ENCODE measurements at regions not wholly inside any gene's neighbourhood (a gene's known extent, or its start where the extent isn't known, plus 50 kb on each side); places are given as distances from the start of the nearest gene placed in this dataset.
"Not testable (repeated sequence)": the region's sequence is repeated elsewhere in the genome, so short reads cannot be mapped to it uniquely, and the experiment has no call there.

DNA sequence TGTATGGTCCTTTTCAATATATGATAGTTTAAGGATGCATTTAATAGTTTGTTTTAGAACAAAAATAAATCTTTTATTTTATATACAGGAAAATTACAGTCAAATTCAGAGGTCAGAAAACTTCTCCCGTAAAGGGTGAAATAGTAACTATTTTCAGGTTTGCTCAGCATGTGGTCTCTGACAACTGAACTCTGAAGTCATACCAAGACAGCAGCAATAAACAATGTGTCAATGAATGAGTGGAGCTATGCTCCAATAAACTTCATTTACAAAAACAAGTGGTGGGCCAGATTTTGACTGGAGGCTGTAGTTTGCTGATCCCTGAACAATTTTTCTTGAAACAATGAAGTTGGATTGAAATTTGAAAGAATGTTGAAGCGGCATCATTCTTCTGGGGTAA is 123.6 kb downstream of the ZNF248 start:
- ATAC-seq (no peak), DNase-seq (no peak)
- intact Hi-C loops (cut with DNase I) = no loop called here

- no peak for DNase-seq
- no peak for ATAC-seq
- intact Hi-C loops (cut with DNase I) = no loop called here
Measured at GRCh38 chr10:37732685-37733084, 124.7 kb downstream of the ZNF248 start.

- ATAC-seq = no peak
- intact Hi-C loops (cut with DNase I) = no loop called here
- no peak for DNase-seq
Measured at GRCh38 chr10:37728830-37729229, 128.6 kb downstream of the ZNF248 start.

- intact Hi-C loops (cut with DNase I) = no loop called here
- no peak for ATAC-seq
Measured at GRCh38 chr10:37727491-37728352, 129.7 kb downstream of the ZNF248 start.

GRCh38 chr10:37721100-37721499 is 136.3 kb downstream of the ZNF248 start:
- DNase-seq (no peak), ATAC-seq (no peak)
- intact Hi-C loops (cut with DNase I) = no loop called here

More at GRCh38 chr10:37727491-37728352, 129.7 kb downstream of the ZNF248 start:
- no peak for DNase-seq

DNA sequence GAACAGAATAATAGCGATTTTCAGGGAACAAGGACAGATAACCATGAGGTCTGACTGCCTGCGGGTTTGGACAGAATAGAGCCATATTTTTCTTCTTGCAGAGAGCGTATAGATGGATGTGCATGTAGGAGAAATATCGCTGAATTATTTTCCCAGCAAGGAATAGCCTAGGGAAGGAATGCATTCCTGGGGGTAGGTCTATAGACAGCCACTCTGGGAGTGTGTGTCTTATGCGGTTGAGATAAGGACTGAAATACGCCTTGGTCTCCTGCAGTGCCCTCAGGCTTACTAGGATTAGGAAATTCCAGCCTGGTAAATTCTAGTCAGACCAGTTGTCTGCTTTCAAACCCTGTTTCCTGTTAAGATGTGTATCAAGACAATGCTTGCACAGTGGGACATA is 139.3 kb downstream of the ZNF248 start:
- DNase-seq; intact Hi-C loops (cut with DNase I); ATAC-seq: not testable (repeated sequence)

DNA sequence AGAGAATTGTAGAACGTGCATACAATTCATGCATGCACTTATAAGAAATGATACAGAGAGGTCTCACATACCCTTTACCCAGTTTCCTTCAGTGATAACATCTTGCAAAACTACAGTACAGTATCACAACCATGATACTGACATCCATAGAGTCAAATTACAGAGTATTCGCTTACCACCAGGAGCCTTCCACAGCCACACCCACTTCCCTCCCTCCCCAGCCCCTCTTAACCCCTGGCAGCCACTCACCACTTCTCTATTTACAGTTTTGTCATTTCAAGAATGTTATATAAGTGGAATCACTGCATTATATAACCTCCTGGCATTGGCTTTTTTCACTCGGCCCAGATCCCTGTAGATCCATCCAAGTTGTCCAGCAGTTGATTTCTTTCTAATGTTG is 143.8 kb downstream of the ZNF248 start:
- intact Hi-C loops (cut with DNase I) = no loop called here
- DNase-seq (no peak), ATAC-seq (peak in 1 of 2 donors; percentile 42)

GRCh38 chr10:37713132-37713501 is 144.3 kb downstream of the ZNF248 start:
- DNase-seq = no peak
- no peak for ATAC-seq
- intact Hi-C loops (cut with DNase I) = no loop called here

GRCh38 chr10:37712489-37713131 is 144.8 kb downstream of the ZNF248 start:
- intact Hi-C loops (cut with DNase I) = no loop called here
- ATAC-seq (peak; percentile 32 to 47), DNase-seq (no peak)

GRCh38 chr10:37711617-37712488 is 145.6 kb downstream of the ZNF248 start:
- DNase-seq (peak; percentile 44), ATAC-seq (peak; percentile 70 to 80)
- intact Hi-C loops (cut with DNase I) = no loop called here

DNA sequence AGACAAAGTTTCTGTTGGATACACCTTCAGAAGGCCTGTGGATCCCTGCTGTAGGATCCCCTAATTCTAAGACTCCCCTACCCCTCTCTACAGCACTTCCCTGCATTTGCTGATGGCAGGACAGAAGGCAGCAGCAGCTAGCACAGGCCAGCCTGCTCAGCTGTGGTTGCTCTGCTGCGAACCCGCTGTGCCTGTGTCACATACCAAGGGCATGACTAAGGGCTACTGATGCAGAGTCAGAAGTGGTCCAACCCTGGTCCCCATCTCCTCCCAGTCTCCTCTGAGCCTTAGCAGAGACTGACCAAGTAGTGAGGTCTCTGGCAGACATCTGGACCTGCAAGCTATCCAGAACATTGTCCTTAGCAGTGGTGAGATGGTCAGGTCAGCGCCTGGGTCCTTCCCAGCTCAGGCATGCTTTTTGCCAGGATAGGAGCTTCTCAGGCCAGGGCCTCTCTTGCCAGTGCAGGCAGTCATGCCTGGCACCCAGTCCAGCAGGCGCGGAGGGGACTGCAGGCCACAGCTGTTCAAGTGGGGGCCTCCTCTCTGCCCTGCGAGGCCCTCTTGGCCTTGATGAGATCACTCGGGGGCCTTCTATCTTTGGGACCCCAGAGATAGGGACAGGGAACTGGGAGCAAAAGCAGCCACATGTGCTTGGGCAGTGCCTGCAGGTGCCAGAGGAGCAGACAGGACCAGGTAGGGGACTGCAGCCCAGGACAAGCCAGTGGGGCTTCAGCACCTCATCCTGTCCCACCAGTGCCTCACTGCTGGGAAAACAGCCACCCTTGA is 146.4 kb downstream of the ZNF248 start:
- DNase-seq (no peak), ATAC-seq (peak; percentile 45 to 90)
- intact Hi-C loops (cut with DNase I) = no loop called here

GRCh38 chr10:37707829-37708578 is 149.4 kb downstream of the ZNF248 start:
- ATAC-seq (no peak), DNase-seq (no peak)
- intact Hi-C loops (cut with DNase I) = no loop called here

GRCh38 chr10:37704566-37704965 is 152.8 kb downstream of the ZNF248 start:
- intact Hi-C loops (cut with DNase I) = no loop called here
- ATAC-seq = peak in 1 of 2 donors; percentile 84
- DNase-seq = no peak

- ATAC-seq = no peak
- intact Hi-C loops (cut with DNase I) = no loop called here
- no peak for DNase-seq
Measured at GRCh38 chr10:37703833-37704382, 153.5 kb downstream of the ZNF248 start.

DNA sequence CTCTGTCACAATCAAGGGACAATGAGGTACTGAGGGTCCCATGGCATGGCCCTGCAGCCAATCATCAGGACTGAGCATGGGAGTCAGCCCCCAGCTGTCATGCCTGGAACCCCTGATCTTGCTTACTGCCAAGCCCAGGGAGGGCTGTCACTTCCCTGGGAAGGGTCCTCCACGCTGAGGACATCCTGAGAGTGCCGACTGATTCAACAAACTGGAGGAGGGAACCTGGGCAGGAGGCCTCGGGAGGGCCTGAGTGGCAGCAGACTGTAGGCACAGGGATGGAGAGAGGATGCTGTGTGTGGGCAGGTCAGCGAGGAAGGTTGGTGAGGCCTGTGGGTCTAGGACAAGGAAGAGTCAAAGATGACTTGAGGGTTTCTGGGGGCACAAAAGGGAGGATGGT is 154.3 kb downstream of the ZNF248 start:
- ATAC-seq = no peak
- DNase-seq = no peak
- intact Hi-C loops (cut with DNase I) = no loop called here

DNA sequence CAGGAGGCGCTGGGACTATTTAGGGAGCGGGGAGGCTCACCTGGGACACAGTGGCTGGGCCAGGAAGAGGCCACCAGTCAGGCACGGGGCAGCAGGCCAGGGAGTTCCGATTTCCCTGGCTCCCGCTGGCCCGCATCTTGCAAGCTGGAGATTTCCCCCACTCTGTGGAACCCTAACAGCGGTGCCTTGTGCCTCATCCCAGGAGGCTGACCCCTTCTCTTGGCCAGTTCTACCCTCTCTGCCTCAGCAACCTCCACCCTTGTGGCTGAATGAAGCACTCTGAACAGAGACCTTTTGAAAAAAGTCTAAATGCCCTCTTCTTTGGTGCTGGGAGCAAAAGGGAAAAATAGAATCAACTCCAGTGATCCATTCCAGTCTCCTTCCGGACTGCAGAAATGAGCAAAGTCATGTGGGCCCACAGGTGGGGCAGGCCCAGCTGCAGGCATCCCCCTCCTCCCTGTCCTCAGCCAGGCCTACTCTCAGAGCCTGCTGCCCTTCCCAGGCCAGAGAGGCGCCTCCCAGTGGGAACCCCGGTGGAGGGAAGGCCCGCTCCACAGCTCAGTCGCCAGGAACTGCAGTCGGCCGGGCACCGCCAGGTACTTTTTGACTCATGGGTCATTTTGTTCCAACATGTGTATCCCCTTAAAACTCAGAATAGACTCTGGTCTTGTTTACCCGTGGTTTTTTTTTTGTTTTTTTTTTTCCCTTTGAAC is 155.5 kb downstream of the ZNF248 start:
- ATAC-seq (no peak), DNase-seq (no peak)
- intact Hi-C loops (cut with DNase I) = no loop called here
